Smooth muscle cell (in vitro differentiated cells): ENCODE measurements at regions not wholly inside any gene's neighbourhood (a gene's known extent, or its start where the extent isn't known, plus 50 kb on each side); places are given as distances from the start of the nearest gene placed in this dataset.

Experiments used
- DNase-seq: peaks from one replicate; lab custom pipeline; 2025; ENCODE audit not compliant: unreplicated experiment; lab: John Stamatoyannopoulos, UW
- H2AFZ ChIP-seq: fragments of 200-600 bp; sonication (generic); 2 replicates; pipeline ENCODE4 v1.6.0; 2016; ENCODE audit warnings: antibody characterized with exemption, low read depth, mild to moderate bottlenecking
- H3F3A ChIP-seq: fragments of 200-600 bp; sonication (generic); 2 replicates; pipeline ENCODE4 v1.6.0; 2017; ENCODE audit warnings: antibody characterized with exemption, low read depth
- H3K27ac ChIP-seq: fragments of 200-600 bp; sonication (generic); 2 replicates; pipeline ENCODE4 v1.5.1; 2016; ENCODE audit warnings: low read depth, mild to moderate bottlenecking
- H3K27me3 ChIP-seq: fragments of 200-600 bp; sonication (generic); 2 replicates; pipeline ENCODE4 v1.6.1; 2016; ENCODE audit warnings: low read depth, mild to moderate bottlenecking
- H3K36me3 ChIP-seq: fragments of 200-600 bp; sonication (generic); 2 replicates; pipeline ENCODE4 v1.5.1; 2016; ENCODE audit warnings: low read depth
- H3K4me1 ChIP-seq: fragments of 200-600 bp; sonication (generic); 2 replicates; pipeline ENCODE4 v1.5.1; 2016; ENCODE audit warnings: low read depth
- H3K4me2 ChIP-seq: fragments of 200-600 bp; sonication (generic); 2 replicates; pipeline ENCODE4 v1.6.0; 2016; ENCODE audit warnings: mild to moderate bottlenecking
- H3K4me3 ChIP-seq: fragments of 200-600 bp; sonication (generic); 2 replicates; pipeline ENCODE4 v1.5.1; 2016; ENCODE audit warnings: mild to moderate bottlenecking
- H3K79me2 ChIP-seq: fragments of 200-600 bp; sonication (generic); 2 replicates; pipeline ENCODE4 v1.6.0; 2016; ENCODE audit warnings: low read depth, mild to moderate bottlenecking
- H3K9ac ChIP-seq: fragments of 200-600 bp; sonication (generic); 2 replicates; pipeline ENCODE4 v1.6.0; 2016; ENCODE audit warnings: low read depth
- H3K9me3 ChIP-seq: fragments of 200-600 bp; sonication (generic); replicated peaks from 2 replicates; pipeline ENCODE4 v1.5.1; 2016; ENCODE audit warnings: low read depth
- H4K20me1 ChIP-seq: fragments of 200-600 bp; sonication (generic); 2 replicates; pipeline ENCODE4 v1.6.0; 2016; ENCODE audit warnings: low read depth
- CTCF ChIP-seq: fragments of 200-600 bp; sonication (generic); IDR thresholded peaks from 2 replicates; pipeline ENCODE4 v1.5.1; 2017; ENCODE audit warnings: borderline replicate concordance, mild to moderate bottlenecking, antibody characterized with exemption; ENCODE audit not compliant: insufficient read depth, poor library complexity, severe bottlenecking
- WGBS: methylation state at CpG from one replicate; pipeline ENCODE4 v1.1.7; 2016; ENCODE audit warnings: low lambda C conversion rate; 5-methylcytosine and 5-hydroxymethylcytosine counted together

- Histone ChIP-seq H3K36me3 (no peaks in the 10 kb centered on the region), H3K9me3 (no peaks in the 10 kb centered on the region), H3K4me3 (no peak overlapping the region), H3F3A (no peaks in the 10 kb centered on the region), H3K27me3 (no peaks in the 10 kb centered on the region), H3K9ac (no peak overlapping the region), H2AFZ (no peak overlapping the region), H3K27ac (no peak overlapping the region), H3K4me2 (no peak overlapping the region), H4K20me1 (no peaks in the 10 kb centered on the region), H3K4me1 (no peaks in the 10 kb centered on the region), H3K79me2 (no peaks in the 10 kb centered on the region)
- no peak for TF ChIP-seq CTCF
- DNase-seq = no peak
These were observed 157.4 kb downstream of the RPAP3 start for GRCh38 chr12:47548401-47548800.

- TF ChIP-seq CTCF = peak; percentile 28
- Histone ChIP-seq H3F3A (no peaks in the 10 kb centered on the region), H3K36me3 (no peaks in the 10 kb centered on the region), H2AFZ (no peak overlapping the region), H3K4me1 (no peaks in the 10 kb centered on the region), H3K4me3 (no peak overlapping the region), H3K4me2 (no peak overlapping the region), H3K27ac (no peak overlapping the region), H3K9ac (no peak overlapping the region), H3K79me2 (no peaks in the 10 kb centered on the region), H4K20me1 (no peaks in the 10 kb centered on the region), H3K27me3 (peaks cover 4% of the 10 kb centered on the region), H3K9me3 (no peaks in the 10 kb centered on the region)
- no peak for DNase-seq
- WGBS = 94% methylated on average over 6 of the region's 6 CpGs
These were observed 158.8 kb downstream of the RPAP3 start for GRCh38 chr12:47547077-47547476.

GRCh38 chr12:47545938-47546609 is 159.8 kb downstream of the RPAP3 start:
- Histone ChIP-seq H3F3A (no peaks in the 10 kb centered on the region), H3K79me2 (no peaks in the 10 kb centered on the region), H3K4me3 (no peak overlapping the region), H3K4me2 (no peak overlapping the region), H3K27me3 (peaks cover 6% of the 10 kb centered on the region), H4K20me1 (no peaks in the 10 kb centered on the region), H3K9ac (no peak overlapping the region), H3K9me3 (no peaks in the 10 kb centered on the region), H3K36me3 (no peaks in the 10 kb centered on the region), H2AFZ (no peak overlapping the region), H3K4me1 (no peaks in the 10 kb centered on the region), H3K27ac (no peak overlapping the region)
- no peak for TF ChIP-seq CTCF
- WGBS = 80% methylated on average over 6 of the region's 6 CpGs
- no peak for DNase-seq

GRCh38 chr12:47534695-47535094 is 171.1 kb downstream of the RPAP3 start:
- H3K9ac ChIP-seq = no peak overlapping the region

More at GRCh38 chr12:47534695-47535094, 171.1 kb downstream of the RPAP3 start:
- Histone ChIP-seq H3K4me3 (no peak overlapping the region), H4K20me1 (no peaks in the 10 kb centered on the region), H3K79me2 (no peaks in the 10 kb centered on the region), H3K36me3 (no peaks in the 10 kb centered on the region), H2AFZ (no peak overlapping the region), H3K9me3 (no peaks in the 10 kb centered on the region), H3K27ac (no peak overlapping the region), H3K27me3 (peaks cover 3% of the 10 kb centered on the region), H3K4me1 (no peaks in the 10 kb centered on the region), H3F3A (no peaks in the 10 kb centered on the region), H3K4me2 (no peak overlapping the region)
- 29% methylated on average over 2 of the region's 2 CpGs for WGBS
- no peak for DNase-seq
- no peak for TF ChIP-seq CTCF
